K562 (cell line): ENCODE measurements at regions not wholly inside any gene's neighbourhood (a gene's known extent, or its start where the extent isn't known, plus 50 kb on each side); places are given as distances from the start of the nearest gene placed in this dataset.

ENCODE experiments used
- ATAC-seq: fragments of 200-7000 bp; cut with Tn5 transposase; 3 replicates; pipeline ENCODE4 v1.9.1; 2020; ENCODE audit warnings: moderate library complexity
- BruUV-seq: library from RNA; stranded (reverse); fragments of 400-500 nt; replicated peaks from 2 replicates; lab custom pipeline; 2021; lab: Mats Ljungman, UMichigan
- CTCF ChIA-PET: fragments of 300-600 bp; formaldehyde crosslinking; extraction: SDS; loops from one replicate; lab custom pipeline; 2021; ENCODE audit warnings: low intra/inter-chr PET ratio; lab: Yijun Ruan, JAX
- POLR2A ChIA-PET: fragments of 300-600, 350-650 bp; sonication (Branson Sonifier 250); formaldehyde crosslinking; extraction: SDS; loops from one replicate; lab custom pipeline; 2021; ENCODE audit warnings: antibody characterized with exemption, inconsistent platforms; lab: Yijun Ruan, JAX
- DNase-seq, 4 experiments: peaks; one replicate each; pipeline versions ENCODE4 v3.0.0 to v3.0.0-alpha.2; 2011 to 2018; ENCODE audit warnings: low spot score in 3 of 4, mixed read lengths in 3 of 4; ENCODE audit errors: extremely low read depth in 1 of 4
- FAIRE-seq: peaks from 2 replicates; lab custom pipeline; 2011; peaks lifted over from hg19 to GRCh38; lab: Jason Lieb, UNC
- H2AFZ ChIP-seq: 2 replicates; pipeline ENCODE4 v1.6.0; 2011; ENCODE audit warnings: low read depth, low read length, control low read depth, inconsistent platforms
- H3K27ac ChIP-seq: fragments of 200-600 bp; 3 replicates; pipeline ENCODE4 v1.8.0; 2011; ENCODE audit warnings: low read depth, mild to moderate bottlenecking, control low read depth, inconsistent platforms, low read length, moderate library complexity, mixed read lengths; ENCODE audit errors: extremely low read depth
- H3K27me3 ChIP-seq, 2 experiments: fragments of 300-600 bp in 1 of 2; 2 replicates in 1 of 2; 3 replicates in 1 of 2; pipeline versions ENCODE4 v1.6.0 to v1.8.0; 2011; ENCODE audit warnings: inconsistent platforms in 2 of 2, low read length in 2 of 2, mild to moderate bottlenecking in 1 of 2, mixed read lengths in 1 of 2, moderate library complexity in 1 of 2; ENCODE audit not compliant: control insufficient read depth in 2 of 2, insufficient read depth in 2 of 2
- H3K36me3 ChIP-seq: fragments of 300-600 bp; 3 replicates; pipeline ENCODE4 v1.8.0; 2011; ENCODE audit warnings: mild to moderate bottlenecking, low read length, inconsistent platforms; ENCODE audit not compliant: control insufficient read depth, insufficient read depth
- H3K4me1 ChIP-seq, 2 experiments: fragments of 200-600 bp in 1 of 2; replicated peaks in 1 of 2; 2 replicates in 1 of 2; 3 replicates in 1 of 2; pipeline versions ENCODE4 v1.5.1 to v1.8.0; 2011; ENCODE audit warnings: inconsistent platforms in 2 of 2, low read length in 2 of 2, mild to moderate bottlenecking in 1 of 2, mixed read lengths in 1 of 2, moderate library complexity in 1 of 2; ENCODE audit not compliant: control insufficient read depth in 2 of 2, insufficient read depth in 2 of 2
- H3K4me2 ChIP-seq: 2 replicates; pipeline ENCODE4 v1.6.1; 2011; ENCODE audit warnings: low read length, control low read depth, inconsistent platforms, mixed read lengths; ENCODE audit not compliant: insufficient read depth
- H3K4me3 ChIP-seq: fragments of 200-600 bp; sonication (generic), shearing (Covaris generic); 2 replicates; pipeline ENCODE4 v1.5.1; 2016; ENCODE audit warnings: control low read depth, inconsistent platforms
- H3K79me2 ChIP-seq: fragments of 200-600 bp; 3 replicates; pipeline ENCODE4 v1.8.0; 2011; ENCODE audit warnings: low read length, inconsistent platforms; ENCODE audit not compliant: control insufficient read depth, insufficient read depth
- H3K9ac ChIP-seq, 2 experiments: 2 replicates each; pipeline versions ENCODE4 v1.6.0 to v1.6.1; 2011; ENCODE audit warnings: low read depth in 2 of 2, low read length in 2 of 2, control low read depth in 1 of 2, inconsistent platforms in 1 of 2, mild to moderate bottlenecking in 1 of 2, mixed read lengths in 1 of 2; ENCODE audit not compliant: insufficient read depth in 1 of 2
- H3K9me1 ChIP-seq: one replicate; pipeline ENCODE4 v1.6.0; 2011; ENCODE audit warnings: inconsistent platforms, mild to moderate bottlenecking, low read length, moderate library complexity; ENCODE audit not compliant: control insufficient read depth, insufficient read depth
- H3K9me3 ChIP-seq: replicated peaks from 2 replicates; pipeline ENCODE4 v1.5.1; 2011; ENCODE audit warnings: low read depth, low read length, inconsistent platforms; ENCODE audit not compliant: control insufficient read depth, insufficient read depth
- H4K20me1 ChIP-seq: replicated peaks from 2 replicates; pipeline ENCODE4 v1.6.1; 2011; ENCODE audit warnings: low read length, inconsistent platforms, mixed read lengths; ENCODE audit not compliant: control insufficient read depth, insufficient read depth
- CHD2 ChIP-seq: IDR thresholded peaks from 2 replicates; pipeline ENCODE4 v1.6.1; 2011; ENCODE audit warnings: low read depth, low read length
- EP300 ChIP-seq: IDR thresholded peaks from 2 replicates; pipeline ENCODE4 v1.6.1; 2012; ENCODE audit warnings: low read length, improper control_type of control experiment
- KAT2B ChIP-seq: IDR thresholded peaks from one replicate; pipeline ENCODE4 v1.6.1; 2012; ENCODE audit warnings: low read depth, mild to moderate bottlenecking, control low read depth, inconsistent platforms, low read length, moderate library complexity
- NCOA1 ChIP-seq: fragments of 450-650 bp; IDR thresholded peaks from 2 replicates; pipeline ENCODE4 v1.6.1; 2016; ENCODE audit warnings: low read depth
- RBM17 ChIP-seq: fragments of 200-400 bp; formaldehyde crosslinking; IDR thresholded peaks from 2 replicates; pipeline ENCODE4 v1.6.1; 2017; ENCODE audit warnings: low read depth, mild to moderate bottlenecking, low read length, borderline replicate concordance
- SNIP1 ChIP-seq: fragments of 450-650 bp; IDR thresholded peaks from 2 replicates; pipeline ENCODE4 v1.7.1; 2017; ENCODE audit warnings: low read depth, mild to moderate bottlenecking
- TEAD1 ChIP-seq, 2 experiments: fragments of 450-650 bp in 1 of 2; sonication (generic) in 1 of 2; formaldehyde crosslinking; IDR thresholded peaks; 2 replicates each; pipeline versions ENCODE4 v1.4.0 to v1.8.0; 2020 to 2022; ENCODE audit warnings: mild to moderate bottlenecking in 2 of 2, missing genetic modification reagents in 1 of 2
- TOE1 ChIP-seq, 2 experiments: fragments of 450-650 bp in 1 of 2; sonication (generic) in 1 of 2; formaldehyde crosslinking in 1 of 2; IDR thresholded peaks; 2 replicates each; pipeline versions ENCODE4 v1.7.1 to v1.8.0; 2016 to 2022; ENCODE audit warnings: borderline replicate concordance in 2 of 2, mild to moderate bottlenecking in 2 of 2, antibody characterized with exemption in 1 of 2, inconsistent platforms in 1 of 2, low read depth in 1 of 2, missing genetic modification reagents in 1 of 2, moderate library complexity in 1 of 2
- ZNF3 ChIP-seq: fragments of 250-450 bp; sonication (Bioruptor Pico); IDR thresholded peaks from 2 replicates; pipeline ENCODE4 v1.5.0; 2021; ENCODE audit warnings: mild to moderate bottlenecking, moderate library complexity
- in situ Hi-C: fragments of 300-500 bp; cut with MboI; formaldehyde crosslinking; loops from 4 replicates; pipeline ENCODE4 v1.15.0; 2018; ENCODE audit warnings: inconsistent platforms, mixed read lengths
- intact Hi-C: fragments of 100-400 bp; cut with micrococcal nuclease; formaldehyde crosslinking; loops from 2 replicates; pipeline ENCODE4 v1.14.2; 2022
- TF ChIP-seq, protein P1 (sequence below): fragments of 250-450 bp; sonication (Bioruptor Pico); IDR thresholded peaks from 2 replicates; pipeline ENCODE4 v1.4.0; 2020; ENCODE audit warnings: borderline replicate concordance
- TF ChIP-seq, protein P2 (sequence below): sonication (generic); formaldehyde crosslinking; IDR thresholded peaks from 2 replicates; pipeline ENCODE4 v1.8.0; 2022; ENCODE audit warnings: mild to moderate bottlenecking, missing genetic modification reagents
- TF ChIP-seq, protein P3 (sequence below): fragments of 250-450 bp; sonication (Bioruptor Pico); IDR thresholded peaks from 2 replicates; pipeline ENCODE4 v1.8.0; 2021; ENCODE audit warnings: mild to moderate bottlenecking, moderate library complexity
- TF ChIP-seq, protein P4 (sequence below): sonication (generic); formaldehyde crosslinking; IDR thresholded peaks from 2 replicates; pipeline ENCODE4 v1.8.1; 2022; ENCODE audit warnings: missing genetic modification reagents
- TF ChIP-seq, protein P5 (sequence below): fragments of 450-650 bp; IDR thresholded peaks from 2 replicates; pipeline ENCODE4 v1.6.1; 2016; ENCODE audit warnings: mild to moderate bottlenecking

DNA sequence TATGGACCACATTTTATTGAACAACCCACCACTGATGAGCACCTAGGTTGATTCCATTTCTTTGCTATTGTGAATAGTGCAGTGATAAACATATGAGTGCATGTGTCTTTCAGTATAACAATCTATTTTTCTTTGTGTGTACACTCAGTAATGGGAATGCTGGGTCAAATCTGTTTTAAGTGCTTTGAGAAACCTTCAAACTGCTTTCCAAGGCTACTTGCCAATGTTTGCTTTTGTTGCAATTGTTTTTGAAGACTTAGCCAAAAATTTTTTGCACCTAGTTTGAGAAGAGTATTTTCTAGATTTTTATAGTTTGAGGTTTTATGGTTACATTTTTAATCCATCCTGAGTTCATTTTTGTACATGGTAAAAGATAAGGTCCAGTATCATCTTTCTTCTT, 587.4 kb upstream of the SETBP1 start:
- Histone ChIP-seq H3K27me3 (no peaks in the 10 kb centered on the region), H3K27ac (no peak overlapping the region), H3K9me3 (no peaks in the 10 kb centered on the region), H3K79me2 (no peaks in the 10 kb centered on the region), H2AFZ (no peak overlapping the region), H3K4me2 (no peak overlapping the region), H3K36me3 (no peaks in the 10 kb centered on the region), H3K4me3 (no peak overlapping the region), H4K20me1 (no peaks in the 10 kb centered on the region), H3K9ac (no peak overlapping the region), H3K9me1 (no peaks in the 10 kb centered on the region), H3K4me1 (no peaks in the 10 kb centered on the region)
- BruUV-seq = no TSS peak
- POLR2A ChIA-PET = no interaction called here
- intact Hi-C loops = no loop called here
- ATAC-seq (no peak), FAIRE-seq (no peak), DNase-seq (no peak)
- in situ Hi-C loops = no loop called here
- TF ChIP-seq CHD2 = no peak
- no peak for TF ChIP-seq TEAD1 (CRISPR knock-in tag; IDR thresholded peaks at IDR 0.05)
- TF ChIP-seq ZNF3 (CRISPR knock-in tag) = no peak
- TF ChIP-seq EP300 = no peak
- no peak for TF ChIP-seq NCOA1
- TF ChIP-seq, protein P1, sequence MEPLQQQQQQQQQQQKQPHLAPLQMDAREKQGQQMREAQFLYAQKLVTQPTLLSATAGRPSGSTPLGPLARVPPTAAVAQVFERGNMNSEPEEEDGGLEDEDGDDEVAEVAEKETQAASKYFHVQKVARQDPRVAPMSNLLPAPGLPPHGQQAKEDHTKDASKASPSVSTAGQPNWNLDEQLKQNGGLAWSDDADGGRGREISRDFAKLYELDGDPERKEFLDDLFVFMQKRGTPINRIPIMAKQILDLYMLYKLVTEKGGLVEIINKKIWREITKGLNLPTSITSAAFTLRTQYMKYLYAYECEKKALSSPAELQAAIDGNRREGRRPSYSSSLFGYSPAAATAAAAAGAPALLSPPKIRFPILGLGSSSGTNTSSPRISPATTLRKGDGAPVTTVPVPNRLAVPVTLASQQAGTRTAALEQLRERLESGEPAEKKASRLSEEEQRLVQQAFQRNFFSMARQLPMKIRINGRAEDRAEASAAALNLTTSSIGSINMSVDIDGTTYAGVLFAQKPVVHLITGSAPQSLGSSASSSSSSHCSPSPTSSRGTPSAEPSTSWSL (CRISPR knock-in tag) = no peak
- no peak for TF ChIP-seq KAT2B
- TF ChIP-seq, protein P2, sequence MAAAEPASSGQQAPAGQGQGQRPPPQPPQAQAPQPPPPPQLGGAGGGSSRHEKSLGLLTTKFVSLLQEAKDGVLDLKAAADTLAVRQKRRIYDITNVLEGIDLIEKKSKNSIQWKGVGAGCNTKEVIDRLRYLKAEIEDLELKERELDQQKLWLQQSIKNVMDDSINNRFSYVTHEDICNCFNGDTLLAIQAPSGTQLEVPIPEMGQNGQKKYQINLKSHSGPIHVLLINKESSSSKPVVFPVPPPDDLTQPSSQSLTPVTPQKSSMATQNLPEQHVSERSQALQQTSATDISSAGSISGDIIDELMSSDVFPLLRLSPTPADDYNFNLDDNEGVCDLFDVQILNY (CRISPR knock-in tag) = no peak
- TF ChIP-seq, protein P3, sequence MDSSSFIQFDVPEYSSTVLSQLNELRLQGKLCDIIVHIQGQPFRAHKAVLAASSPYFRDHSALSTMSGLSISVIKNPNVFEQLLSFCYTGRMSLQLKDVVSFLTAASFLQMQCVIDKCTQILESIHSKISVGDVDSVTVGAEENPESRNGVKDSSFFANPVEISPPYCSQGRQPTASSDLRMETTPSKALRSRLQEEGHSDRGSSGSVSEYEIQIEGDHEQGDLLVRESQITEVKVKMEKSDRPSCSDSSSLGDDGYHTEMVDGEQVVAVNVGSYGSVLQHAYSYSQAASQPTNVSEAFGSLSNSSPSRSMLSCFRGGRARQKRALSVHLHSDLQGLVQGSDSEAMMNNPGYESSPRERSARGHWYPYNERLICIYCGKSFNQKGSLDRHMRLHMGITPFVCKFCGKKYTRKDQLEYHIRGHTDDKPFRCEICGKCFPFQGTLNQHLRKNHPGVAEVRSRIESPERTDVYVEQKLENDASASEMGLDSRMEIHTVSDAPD (CRISPR knock-in tag) = no peak
- no peak for TF ChIP-seq TOE1 (IDR thresholded peaks at IDR 0.05; ENCODE audit: borderline replicate concordance)
- no peak for TF ChIP-seq TOE1 (CRISPR knock-in tag; IDR thresholded peaks at IDR 0.05; ENCODE audit: borderline replicate concordance, low read depth)
- TF ChIP-seq, protein P4, sequence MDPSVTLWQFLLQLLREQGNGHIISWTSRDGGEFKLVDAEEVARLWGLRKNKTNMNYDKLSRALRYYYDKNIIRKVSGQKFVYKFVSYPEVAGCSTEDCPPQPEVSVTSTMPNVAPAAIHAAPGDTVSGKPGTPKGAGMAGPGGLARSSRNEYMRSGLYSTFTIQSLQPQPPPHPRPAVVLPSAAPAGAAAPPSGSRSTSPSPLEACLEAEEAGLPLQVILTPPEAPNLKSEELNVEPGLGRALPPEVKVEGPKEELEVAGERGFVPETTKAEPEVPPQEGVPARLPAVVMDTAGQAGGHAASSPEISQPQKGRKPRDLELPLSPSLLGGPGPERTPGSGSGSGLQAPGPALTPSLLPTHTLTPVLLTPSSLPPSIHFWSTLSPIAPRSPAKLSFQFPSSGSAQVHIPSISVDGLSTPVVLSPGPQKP (CRISPR knock-in tag) = no peak
- no peak for TF ChIP-seq RBM17
- TF ChIP-seq SNIP1 = no peak
- TF ChIP-seq, protein P5, sequence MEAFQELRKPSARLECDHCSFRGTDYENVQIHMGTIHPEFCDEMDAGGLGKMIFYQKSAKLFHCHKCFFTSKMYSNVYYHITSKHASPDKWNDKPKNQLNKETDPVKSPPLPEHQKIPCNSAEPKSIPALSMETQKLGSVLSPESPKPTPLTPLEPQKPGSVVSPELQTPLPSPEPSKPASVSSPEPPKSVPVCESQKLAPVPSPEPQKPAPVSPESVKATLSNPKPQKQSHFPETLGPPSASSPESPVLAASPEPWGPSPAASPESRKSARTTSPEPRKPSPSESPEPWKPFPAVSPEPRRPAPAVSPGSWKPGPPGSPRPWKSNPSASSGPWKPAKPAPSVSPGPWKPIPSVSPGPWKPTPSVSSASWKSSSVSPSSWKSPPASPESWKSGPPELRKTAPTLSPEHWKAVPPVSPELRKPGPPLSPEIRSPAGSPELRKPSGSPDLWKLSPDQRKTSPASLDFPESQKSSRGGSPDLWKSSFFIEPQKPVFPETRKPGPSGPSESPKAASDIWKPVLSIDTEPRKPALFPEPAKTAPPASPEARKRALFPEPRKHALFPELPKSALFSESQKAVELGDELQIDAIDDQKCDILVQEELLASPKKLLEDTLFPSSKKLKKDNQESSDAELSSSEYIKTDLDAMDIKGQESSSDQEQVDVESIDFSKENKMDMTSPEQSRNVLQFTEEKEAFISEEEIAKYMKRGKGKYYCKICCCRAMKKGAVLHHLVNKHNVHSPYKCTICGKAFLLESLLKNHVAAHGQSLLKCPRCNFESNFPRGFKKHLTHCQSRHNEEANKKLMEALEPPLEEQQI = no peak
- CTCF ChIA-PET = no interaction called here
